DOHH2 (cell line): ENCODE measurements at regions not wholly inside any gene's neighbourhood (a gene's known extent, or its start where the extent isn't known, plus 50 kb on each side); places are given as distances from the start of the nearest gene placed in this dataset.

Experiments
- EZH2phosphoT487 ChIP-seq: fragments of 200-600 bp; sonication (generic); IDR thresholded peaks from 2 replicates; pipeline ENCODE4 v1.6.1; 2017; ENCODE audit warnings: borderline replicate concordance, mild to moderate bottlenecking, antibody characterized with exemption, low read length, moderate library complexity, mixed read lengths
- TF ChIP-seq, protein P1 (sequence below): fragments of 200-600 bp; sonication (generic); IDR thresholded peaks from one replicate; pipeline ENCODE4 v1.5.1; 2014; ENCODE audit warnings: antibody characterized with exemption, mild to moderate bottlenecking, low read depth, low read length; ENCODE audit not compliant: poor library complexity, severe bottlenecking

GRCh38 chr5:39475881-39476842, 51.4 kb upstream of the DAB2 start:
- TF ChIP-seq, protein P1, sequence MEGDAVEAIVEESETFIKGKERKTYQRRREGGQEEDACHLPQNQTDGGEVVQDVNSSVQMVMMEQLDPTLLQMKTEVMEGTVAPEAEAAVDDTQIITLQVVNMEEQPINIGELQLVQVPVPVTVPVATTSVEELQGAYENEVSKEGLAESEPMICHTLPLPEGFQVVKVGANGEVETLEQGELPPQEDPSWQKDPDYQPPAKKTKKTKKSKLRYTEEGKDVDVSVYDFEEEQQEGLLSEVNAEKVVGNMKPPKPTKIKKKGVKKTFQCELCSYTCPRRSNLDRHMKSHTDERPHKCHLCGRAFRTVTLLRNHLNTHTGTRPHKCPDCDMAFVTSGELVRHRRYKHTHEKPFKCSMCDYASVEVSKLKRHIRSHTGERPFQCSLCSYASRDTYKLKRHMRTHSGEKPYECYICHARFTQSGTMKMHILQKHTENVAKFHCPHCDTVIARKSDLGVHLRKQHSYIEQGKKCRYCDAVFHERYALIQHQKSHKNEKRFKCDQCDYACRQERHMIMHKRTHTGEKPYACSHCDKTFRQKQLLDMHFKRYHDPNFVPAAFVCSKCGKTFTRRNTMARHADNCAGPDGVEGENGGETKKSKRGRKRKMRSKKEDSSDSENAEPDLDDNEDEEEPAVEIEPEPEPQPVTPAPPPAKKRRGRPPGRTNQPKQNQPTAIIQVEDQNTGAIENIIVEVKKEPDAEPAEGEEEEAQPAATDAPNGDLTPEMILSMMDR, result no peak
- no peak for TF ChIP-seq EZH2phosphoT487
